NCI-H345 (cell line): ENCODE measurements at regions not wholly inside any gene's neighbourhood (a gene's known extent, or its start where the extent isn't known, plus 50 kb on each side); places are given as distances from the start of the nearest gene placed in this dataset.
"Not testable (repeated sequence)": the region's sequence is repeated elsewhere in the genome, so short reads cannot be mapped to it uniquely, and the experiment has no call there.

Source experiments
- DNase-seq: peaks from one replicate; lab custom pipeline; 2025; lab: John Stamatoyannopoulos, UW

DNA sequence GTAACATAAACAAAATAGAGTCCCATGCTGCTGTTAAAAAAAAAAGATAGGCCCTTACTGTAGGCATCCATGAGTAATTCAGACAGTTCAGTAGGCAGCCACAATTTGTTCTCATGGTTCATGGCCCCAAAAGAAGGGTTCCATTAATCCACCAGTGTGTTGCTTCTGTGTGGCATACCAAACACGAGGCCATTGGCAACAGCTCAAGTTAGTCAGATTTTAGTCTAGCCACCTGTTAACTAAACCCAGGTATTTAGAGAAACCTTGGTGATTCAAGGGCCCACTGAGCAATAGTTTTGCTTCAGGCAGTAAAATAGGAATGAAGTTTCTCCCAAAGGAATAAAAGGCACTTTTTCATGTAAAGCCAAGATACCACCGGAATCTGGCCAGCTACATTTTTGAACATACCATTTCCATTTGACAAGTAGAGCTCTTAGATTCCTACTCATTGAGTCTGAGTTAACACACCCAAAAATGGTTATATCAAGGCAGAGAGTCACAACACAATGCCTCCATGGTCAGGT lies 80.1 kb upstream of the SRD5A2 start:
- DNase-seq, result no peak

GRCh38 chr2:31660165-31660564 lies 79.4 kb upstream of the SRD5A2 start:
- DNase-seq, result no peak

DNA sequence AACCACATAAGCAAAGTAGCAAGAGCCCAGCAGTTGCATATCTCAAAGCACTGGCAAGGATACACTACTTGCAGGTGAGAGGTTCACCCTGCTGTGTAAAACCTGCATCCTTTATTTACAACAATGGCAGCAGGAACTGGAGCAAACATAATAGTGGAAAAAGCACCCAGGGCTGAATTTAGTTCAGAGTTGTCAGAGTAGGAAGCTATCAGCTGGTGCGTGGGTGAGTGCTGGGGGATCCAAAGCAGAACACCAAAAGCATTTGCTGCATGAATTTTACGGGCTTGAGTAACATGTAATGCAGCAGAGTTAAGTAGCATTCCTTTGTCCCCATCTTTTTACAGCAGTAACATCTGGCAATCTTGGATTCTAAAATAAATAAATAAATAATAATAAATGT lies 73.5 kb upstream of the SRD5A2 start:
- peak; percentile 6 for DNase-seq

- DNase-seq, result no peak
Measured at GRCh38 chr2:31651736-31652135, 71.0 kb upstream of the SRD5A2 start.

DNA sequence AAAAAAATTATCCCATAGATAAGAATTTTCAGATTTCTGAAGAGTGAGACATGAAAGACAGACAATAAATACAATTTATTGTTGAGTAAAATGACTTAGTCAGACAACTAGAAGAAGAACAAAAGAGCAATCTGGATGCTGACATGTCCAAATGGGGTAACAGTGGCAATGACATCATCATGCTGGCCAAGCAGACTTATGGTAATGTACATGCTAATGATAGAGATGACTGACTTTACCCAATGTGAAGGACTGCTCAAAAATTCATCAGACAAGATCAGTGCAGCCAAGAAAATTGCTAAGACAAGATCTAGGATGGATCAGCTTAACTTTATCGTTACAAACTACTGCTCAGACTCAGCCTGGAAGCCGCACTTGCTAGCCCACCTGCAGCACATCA lies 70.5 kb upstream of the SRD5A2 start:
- DNase-seq, result no peak

GRCh38 chr2:31644551-31644950 lies 63.8 kb upstream of the SRD5A2 start:
- no peak for DNase-seq

GRCh38 chr2:31642707-31643106 lies 62.0 kb upstream of the SRD5A2 start:
- DNase-seq, result no peak

- not testable (repeated sequence) for DNase-seq
Measured at GRCh38 chr2:31632201-31632600, 51.5 kb upstream of the SRD5A2 start.
